Liver (tissue), 7 donors: ENCODE measurements at regions not wholly inside any gene's neighbourhood (a gene's known extent, or its start where the extent isn't known, plus 50 kb on each side); places are given as distances from the start of the nearest gene placed in this dataset.
A peak's percentile ranks its signal among the peaks of the same experiment; 100 is the strongest.
"Not testable (repeated sequence)": the region's sequence is repeated elsewhere in the genome, so short reads cannot be mapped to it uniquely, and the experiment has no call there.

ENCODE experiments used
- DNase-seq: peaks from one replicate; pipeline ENCODE4 v3.0.0-alpha.2; 2017; ENCODE audit warnings: low spot score
- H3K27ac ChIP-seq, 2 donors: one replicate each; pipeline ENCODE4 v1.7.0; 2013; ENCODE audit warnings: inconsistent platforms in 2 of 2, low read length in 2 of 2, control low read depth in 1 of 2, low read depth in 1 of 2, mild to moderate bottlenecking in 1 of 2
- H3K27me3 ChIP-seq, 4 donors: one replicate each; pipeline versions ENCODE4 v1.6.1 to v1.7.0; 2013; ENCODE audit warnings: low read length in 3 of 4, inconsistent platforms in 1 of 4, mild to moderate bottlenecking in 1 of 4, moderate library complexity in 1 of 4; ENCODE audit not compliant: control insufficient read depth in 4 of 4, insufficient read depth in 4 of 4
- H3K36me3 ChIP-seq, 4 donors: one replicate each; pipeline versions ENCODE4 v1.6.1 to v1.7.0; 2013; ENCODE audit warnings: low read length in 3 of 4, mild to moderate bottlenecking in 3 of 4, low read depth in 1 of 4, moderate library complexity in 1 of 4; ENCODE audit not compliant: control insufficient read depth in 4 of 4, insufficient read depth in 3 of 4
- H3K4me1 ChIP-seq, 4 donors: one replicate each; pipeline versions ENCODE4 v1.6.1 to v1.7.0; 2013; ENCODE audit warnings: low read length in 3 of 4, mild to moderate bottlenecking in 3 of 4, moderate library complexity in 1 of 4; ENCODE audit not compliant: control insufficient read depth in 4 of 4, insufficient read depth in 4 of 4
- H3K4me3 ChIP-seq, 3 donors: one replicate each; pipeline versions ENCODE4 v1.6.1 to v1.7.0; 2013; ENCODE audit warnings: low read length in 3 of 3, control low read depth in 1 of 3, low read depth in 1 of 3, mild to moderate bottlenecking in 1 of 3
- H3K9ac ChIP-seq, 2 donors: one replicate each; pipeline ENCODE4 v1.7.0; 2013; ENCODE audit warnings: low read length in 2 of 2, mild to moderate bottlenecking in 2 of 2, moderate library complexity in 2 of 2, control low read depth in 1 of 2, low read depth in 1 of 2
- H3K9me3 ChIP-seq, 4 donors: one replicate each; pipeline versions ENCODE4 v1.6.1 to v1.7.0; 2013; ENCODE audit warnings: low read length in 3 of 4; ENCODE audit not compliant: control insufficient read depth in 4 of 4
- FOXA1 ChIP-seq: IDR thresholded peaks from 2 replicates; pipeline ENCODE4 v1.6.1; 2016; ENCODE audit warnings: antibody characterized with exemption
- RAD21 ChIP-seq, 2 donors: IDR thresholded peaks; 2 replicates each; pipeline ENCODE4 v1.6.1; 2016; ENCODE audit warnings: antibody characterized with exemption in 2 of 2, mild to moderate bottlenecking in 2 of 2
- WGBS: extraction: QIAGEN DNeasy Blood & Tissue Kit; methylation state at CpG from one replicate; pipeline ENCODE4 v1.1.7; 2013; 5-methylcytosine and 5-hydroxymethylcytosine counted together
- TF ChIP-seq, protein P1 (sequence below): IDR thresholded peaks from 2 replicates; pipeline ENCODE4 v1.6.1; 2016; ENCODE audit warnings: antibody characterized with exemption
- donor health status: healthy.
- donor health status: healthy.
- donor health status: healthy.
- donor health status: healthy.

DNA sequence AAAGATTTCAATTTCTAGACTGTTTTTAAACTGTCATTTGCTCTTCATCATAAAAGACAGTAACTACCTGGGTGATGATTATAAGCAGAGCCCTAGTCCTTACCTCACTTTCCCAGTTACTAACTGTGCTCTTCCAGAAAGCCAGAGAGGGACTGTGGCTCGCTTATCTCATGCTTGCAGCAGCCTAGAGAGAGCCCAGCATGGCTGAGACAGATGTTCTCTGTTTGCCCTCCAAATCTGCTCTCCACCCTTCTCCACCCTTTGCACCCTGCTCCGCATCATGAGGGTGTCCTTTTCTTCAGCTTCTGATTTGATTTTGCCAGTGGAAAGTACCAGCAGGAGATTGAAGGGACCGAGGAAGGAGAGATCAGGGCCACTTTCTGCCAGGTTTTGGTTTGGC lies 61.2 kb upstream of the SELENOP start:
- TF ChIP-seq FOXA1: no peak
- peaks cover 5 to 52% (median 35%) of the 10 kb centered on the region in 4 donors for H3K4me1 ChIP-seq
- no peak overlapping the region for H3K4me3 ChIP-seq
- no peaks in the 10 kb centered on the region for H3K36me3 ChIP-seq
- no peaks in the 10 kb centered on the region for H3K9me3 ChIP-seq
- WGBS: 81% methylated on average over 3 of the region's 3 CpGs
- DNase-seq: no peak
- H3K27ac ChIP-seq: no peak overlapping the region
- H3K9ac ChIP-seq: no peak overlapping the region
- no peaks in the 10 kb centered on the region for H3K27me3 ChIP-seq

DNA sequence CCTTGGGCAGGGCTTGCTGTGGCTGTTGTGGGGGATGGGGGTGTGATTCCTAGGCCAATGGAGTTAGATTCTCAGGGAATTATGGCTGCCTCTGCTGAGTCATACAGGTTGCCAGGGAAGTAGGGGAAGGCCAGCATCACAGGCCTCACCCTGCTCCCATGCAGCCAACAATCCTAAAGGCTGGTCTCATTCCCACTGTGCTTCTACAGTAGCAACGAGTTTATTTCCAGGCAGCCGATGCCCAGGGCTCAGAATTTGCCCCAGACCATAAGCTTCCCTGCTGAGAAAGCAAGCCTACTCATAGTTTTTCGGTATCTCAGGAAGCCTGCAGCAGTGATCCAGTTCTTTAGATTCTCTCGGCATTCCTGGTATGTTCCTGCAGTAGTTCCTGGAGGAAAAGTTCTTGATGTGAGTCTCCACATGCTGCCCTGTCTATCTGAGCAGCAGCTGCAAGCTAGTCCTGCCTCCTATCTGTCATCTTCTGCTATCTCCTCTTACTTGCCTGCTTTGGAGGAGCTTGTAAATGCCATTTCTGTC lies 59.3 kb upstream of the SELENOP start:
- 78% methylated on average over 4 of the region's 4 CpGs for WGBS
- peaks cover 4 to 33% (median 22%) of the 10 kb centered on the region in 4 donors for H3K4me1 ChIP-seq
- no peak overlapping the region for H3K9ac ChIP-seq
- H3K4me3 ChIP-seq: no peak overlapping the region
- H3K27ac ChIP-seq: no peak overlapping the region
- no peak for DNase-seq
- TF ChIP-seq, protein P1, sequence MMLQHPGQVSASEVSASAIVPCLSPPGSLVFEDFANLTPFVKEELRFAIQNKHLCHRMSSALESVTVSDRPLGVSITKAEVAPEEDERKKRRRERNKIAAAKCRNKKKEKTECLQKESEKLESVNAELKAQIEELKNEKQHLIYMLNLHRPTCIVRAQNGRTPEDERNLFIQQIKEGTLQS: no peak
- TF ChIP-seq RAD21 (IDR thresholded peaks at IDR 0.05): peak; percentile 41 to 48
- H3K9me3 ChIP-seq: no peaks in the 10 kb centered on the region
- no peaks in the 10 kb centered on the region for H3K27me3 ChIP-seq
- no peaks in the 10 kb centered on the region for H3K36me3 ChIP-seq

DNA sequence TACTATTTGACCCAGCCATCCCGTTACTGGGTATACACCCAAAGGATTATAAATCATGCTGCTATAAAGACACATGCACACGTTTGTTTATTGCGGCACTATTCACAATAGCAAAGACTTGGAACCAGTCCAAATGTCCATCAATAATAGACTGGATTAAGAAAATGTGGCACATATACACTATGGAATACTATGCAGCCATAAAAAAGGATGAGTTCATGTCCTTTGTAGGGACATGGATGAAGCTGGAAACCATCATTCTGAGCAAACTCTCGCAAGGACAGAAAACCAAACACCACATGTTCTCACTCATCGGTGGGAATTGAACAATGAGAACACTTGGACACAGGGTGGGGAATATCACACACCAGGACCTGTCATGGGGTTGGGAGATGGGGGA lies 56.7 kb upstream of the SELENOP start:
- H3K4me1 ChIP-seq: peaks cover 0 to 10% (median 4%) of the 10 kb centered on the region in 4 donors
- not testable (repeated sequence) for H3K9me3 ChIP-seq

DNA sequence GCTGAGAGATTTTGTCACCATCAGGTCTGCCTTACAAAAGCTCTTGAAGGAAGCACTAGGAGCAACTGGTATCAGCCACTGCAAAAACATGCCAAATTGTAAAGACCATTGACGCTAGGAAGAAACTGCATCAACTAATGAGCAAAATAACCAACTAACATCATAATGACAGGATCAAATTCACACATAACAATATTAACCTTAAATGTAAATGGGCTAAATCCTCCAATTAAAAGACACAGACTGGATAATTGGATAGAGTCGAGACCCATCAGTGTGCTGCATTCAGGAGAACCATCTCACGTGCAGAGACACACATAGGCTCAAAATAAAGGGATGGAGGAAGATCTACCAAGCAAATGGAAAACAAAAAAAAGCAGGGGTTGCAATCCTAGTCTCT lies 53.1 kb upstream of the SELENOP start:
- not testable (repeated sequence) for H3K36me3 ChIP-seq
- WGBS: 95% methylated on average over 3 of the region's 3 CpGs

More for the DNA sequence above, 56.7 kb upstream of the SELENOP start:
- not testable (repeated sequence) for H3K27me3 ChIP-seq, H3K4me3 ChIP-seq, H3K36me3 ChIP-seq, DNase-seq, H3K27ac ChIP-seq, H3K9ac ChIP-seq
- WGBS: 94% methylated on average over 5 of the region's 5 CpGs

More for the DNA sequence above, 53.1 kb upstream of the SELENOP start:
- DNase-seq, H3K27me3 ChIP-seq, H3K4me3 ChIP-seq, H3K9ac ChIP-seq, H3K27ac ChIP-seq, H3K9me3 ChIP-seq, H3K4me1 ChIP-seq: not testable (repeated sequence)
